HG03439 (cell line): ENCODE measurements at regions not wholly inside any gene's neighbourhood (a gene's known extent, or its start where the extent isn't known, plus 50 kb on each side); places are given as distances from the start of the nearest gene placed in this dataset.

Experiments used
- ATAC-seq: cut with Tn5 transposase; IDR thresholded peaks from one replicate; pipeline ENCODE4 v1.9.1; 2021; ENCODE audit warnings: mild to moderate bottlenecking, moderate library complexity; ENCODE audit not compliant: unreplicated experiment

DNA sequence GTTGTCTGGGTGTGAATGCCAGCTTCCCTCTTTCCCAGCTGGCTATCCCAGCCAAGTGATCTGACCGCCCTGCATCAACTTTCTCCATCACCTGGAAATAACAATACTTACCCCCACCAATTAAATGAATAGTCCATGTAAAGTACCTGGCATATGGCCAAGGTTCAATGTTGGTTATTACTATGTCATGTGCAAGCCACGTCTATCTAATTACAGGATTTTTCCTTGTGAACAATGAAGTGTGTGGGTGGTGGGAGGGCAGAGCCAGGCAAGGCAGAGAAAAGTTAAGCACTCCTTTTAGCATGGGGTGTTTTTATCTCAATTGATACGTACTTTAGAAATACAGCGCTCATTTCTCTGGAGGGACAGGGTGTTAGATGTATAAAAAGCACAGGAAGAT, 121.1 kb downstream of the NHLRC3 start:
- no peak for ATAC-seq

DNA sequence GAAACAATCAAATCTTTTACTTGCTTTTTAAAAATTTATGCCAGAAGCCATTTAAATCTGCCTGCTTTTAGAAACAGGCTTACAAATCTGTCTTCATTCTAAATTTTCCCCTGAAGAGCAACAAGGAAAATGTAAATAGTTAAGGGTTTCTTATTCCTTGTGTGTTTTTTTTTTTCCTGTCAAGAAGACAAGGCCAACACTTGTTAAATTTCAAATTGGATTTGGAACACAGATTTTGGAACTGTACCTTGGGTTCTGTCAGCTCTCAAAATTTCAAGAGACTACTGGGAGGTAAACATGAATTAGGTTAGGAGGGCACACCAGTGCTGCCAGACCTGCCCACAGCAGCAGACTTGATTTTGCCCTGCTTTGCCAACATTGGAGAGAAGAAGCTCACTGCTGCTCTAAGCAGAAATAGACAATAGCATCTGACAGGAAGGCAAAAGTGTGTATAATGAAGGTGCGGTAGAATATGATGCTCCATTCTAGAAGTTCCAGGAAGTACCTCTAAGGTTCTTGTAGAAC, 121.7 kb downstream of the NHLRC3 start:
- no peak for ATAC-seq

GRCh38 chr13:39167018-39167417, 128.8 kb downstream of the NHLRC3 start:
- no peak for ATAC-seq

DNA sequence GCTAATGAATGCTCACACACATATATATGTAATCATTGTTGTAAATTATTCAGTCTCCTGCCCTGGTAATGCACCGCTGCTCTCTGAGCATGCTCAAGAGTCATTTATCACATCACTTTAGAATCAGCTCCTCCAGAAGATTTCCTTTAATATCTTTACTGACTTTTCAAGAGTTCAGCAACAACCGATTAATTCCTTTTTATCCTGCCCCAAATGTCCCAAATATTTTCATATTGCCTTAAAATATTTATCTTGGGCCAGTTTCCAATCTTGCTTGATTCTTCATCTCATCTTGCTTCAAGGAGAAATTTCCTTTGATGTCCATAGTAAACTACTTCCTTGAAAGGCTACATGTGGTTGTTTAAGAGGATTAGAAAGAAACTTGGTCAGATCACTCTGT, 132.5 kb downstream of the NHLRC3 start:
- ATAC-seq: no peak

DNA sequence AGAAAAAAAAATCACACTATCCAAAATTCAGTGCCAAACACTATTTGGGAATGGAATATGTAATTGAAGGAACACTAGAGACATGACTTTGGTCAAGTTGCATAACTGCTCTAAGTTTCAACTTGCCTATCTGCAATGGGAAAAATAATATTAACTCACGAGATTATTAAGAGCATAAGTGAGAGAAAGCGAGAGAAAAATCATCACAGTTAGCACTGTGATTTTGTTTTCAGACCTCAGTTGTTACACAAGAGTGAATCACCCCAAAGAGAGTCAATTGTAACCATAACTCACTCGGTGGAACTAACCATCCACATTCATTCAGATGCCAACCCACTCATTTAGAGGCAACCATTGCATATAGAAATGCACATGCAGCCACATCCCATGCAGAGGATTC, 147.1 kb downstream of the NHLRC3 start:
- no peak for ATAC-seq

- no peak for ATAC-seq
Observed at GRCh38 chr13:39186205-39186875, 148.1 kb downstream of the NHLRC3 start.

GRCh38 chr13:39189778-39190177, 151.5 kb downstream of the NHLRC3 start:
- ATAC-seq: no peak

DNA sequence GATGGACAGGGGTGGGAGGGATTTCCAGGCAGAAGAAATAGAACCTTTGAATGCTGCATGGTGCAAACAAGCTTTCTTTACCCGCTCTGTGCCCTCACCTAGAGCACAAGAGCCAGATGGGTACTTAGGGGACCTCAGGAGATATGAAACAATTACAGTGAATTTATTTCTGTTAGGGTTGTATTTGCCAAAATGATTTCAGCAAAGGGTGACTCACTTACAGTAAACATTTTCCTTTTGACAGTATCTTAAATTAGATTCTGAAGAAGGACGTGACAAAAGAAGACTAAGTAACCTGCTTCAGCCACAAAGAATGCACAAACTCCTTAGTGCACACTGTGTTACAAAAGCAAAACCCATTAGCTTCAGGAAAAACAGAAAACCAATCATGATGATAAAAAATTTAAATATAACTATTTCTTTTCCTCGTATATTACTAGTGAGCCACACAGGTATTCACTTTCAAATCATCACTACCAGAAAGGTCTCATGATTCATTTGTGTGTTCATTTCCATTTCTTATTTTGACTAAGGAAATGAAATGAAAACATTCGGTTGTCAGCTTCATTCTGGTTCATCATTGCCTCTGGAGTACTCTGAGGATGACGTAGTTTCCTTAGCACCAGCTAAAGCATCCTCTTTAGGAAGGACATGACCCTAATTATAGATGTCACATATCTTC, 158.8 kb downstream of the NHLRC3 start:
- peak; percentile 73 for ATAC-seq

DNA sequence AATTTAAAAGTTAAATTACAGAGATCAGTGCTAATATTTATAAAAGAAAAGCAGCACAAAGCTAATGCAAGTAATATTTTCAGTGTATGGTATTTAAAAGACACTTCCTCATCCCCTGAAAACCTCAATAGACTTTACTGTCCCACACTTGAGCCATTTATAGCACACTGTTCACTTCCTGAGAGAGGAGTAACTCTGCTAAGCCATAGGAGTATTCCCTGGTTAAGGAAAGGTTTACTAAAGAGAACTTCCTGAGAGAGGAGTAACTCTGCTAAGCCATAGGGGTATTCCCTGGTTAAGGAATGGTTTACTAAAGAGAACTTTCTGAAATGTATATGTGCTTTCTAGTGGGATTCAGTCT, 159.4 kb downstream of the NHLRC3 start:
- no peak for ATAC-seq

DNA sequence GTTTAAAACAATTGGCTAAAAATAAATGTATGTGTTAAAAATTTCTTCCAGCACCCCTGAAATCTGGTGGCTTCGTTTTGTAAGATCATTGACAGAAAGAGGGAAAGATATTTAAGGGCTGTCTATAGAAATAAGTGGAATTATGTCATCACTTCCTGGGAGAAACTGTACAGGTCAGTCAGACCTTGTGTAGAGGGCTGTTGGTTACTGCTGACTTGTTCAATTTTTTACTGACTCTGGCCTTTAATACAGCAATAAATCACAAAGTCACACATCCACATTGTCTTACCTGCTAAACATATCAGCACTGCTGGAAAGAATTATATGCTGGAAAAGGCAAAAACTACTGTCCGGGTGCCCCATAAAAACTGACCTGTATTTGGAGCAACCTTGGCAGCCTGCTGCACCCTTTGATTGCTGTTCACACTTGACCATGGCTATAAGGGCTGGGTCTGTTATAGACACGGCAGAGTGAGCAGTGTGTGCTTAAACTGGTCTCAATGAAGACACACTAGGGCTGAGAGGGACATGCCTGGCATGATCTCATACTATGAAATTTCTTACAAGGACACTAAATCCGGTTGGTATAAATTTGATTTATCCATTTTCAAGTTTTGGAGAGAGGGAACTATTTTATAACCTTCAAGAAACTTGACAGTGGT, 162.1 kb downstream of the NHLRC3 start:
- ATAC-seq: no peak

GRCh38 chr13:39201180-39201579, 162.9 kb downstream of the NHLRC3 start:
- ATAC-seq: no peak

GRCh38 chr13:39202746-39203145, 164.5 kb downstream of the NHLRC3 start:
- no peak for ATAC-seq

GRCh38 chr13:39208636-39209035, 170.4 kb downstream of the NHLRC3 start:
- no peak for ATAC-seq

- ATAC-seq: no peak
Observed at GRCh38 chr13:39209731-39210531, 171.7 kb downstream of the NHLRC3 start.

DNA sequence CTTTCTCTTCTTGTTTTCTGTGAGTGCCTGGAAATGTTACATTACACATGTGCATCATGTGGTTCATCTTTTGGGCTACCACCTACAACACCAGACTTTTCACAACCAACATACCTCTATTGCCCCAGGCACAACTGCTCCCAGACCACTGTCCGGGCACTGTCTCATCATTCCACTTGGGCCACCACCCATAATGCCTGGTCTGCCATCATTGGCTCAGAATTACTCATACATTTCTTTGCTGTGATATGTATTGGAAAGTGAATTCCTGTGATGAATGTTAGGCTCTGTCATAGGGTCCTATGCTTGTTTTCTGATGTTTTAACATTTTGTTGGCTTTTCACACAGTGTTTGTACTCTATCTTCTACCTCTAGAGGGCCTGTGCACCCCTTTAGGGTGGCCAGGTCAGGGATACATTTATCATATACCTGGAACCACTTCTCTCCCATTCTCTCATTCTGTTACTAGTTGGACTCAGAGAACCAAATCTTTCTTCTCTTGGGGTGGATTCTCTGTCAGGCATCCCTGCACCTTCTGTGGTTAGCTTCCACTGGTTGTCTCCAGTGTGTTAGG, 172.8 kb downstream of the NHLRC3 start:
- no peak for ATAC-seq

GRCh38 chr13:39215971-39216370, 177.7 kb downstream of the NHLRC3 start:
- no peak for ATAC-seq

DNA sequence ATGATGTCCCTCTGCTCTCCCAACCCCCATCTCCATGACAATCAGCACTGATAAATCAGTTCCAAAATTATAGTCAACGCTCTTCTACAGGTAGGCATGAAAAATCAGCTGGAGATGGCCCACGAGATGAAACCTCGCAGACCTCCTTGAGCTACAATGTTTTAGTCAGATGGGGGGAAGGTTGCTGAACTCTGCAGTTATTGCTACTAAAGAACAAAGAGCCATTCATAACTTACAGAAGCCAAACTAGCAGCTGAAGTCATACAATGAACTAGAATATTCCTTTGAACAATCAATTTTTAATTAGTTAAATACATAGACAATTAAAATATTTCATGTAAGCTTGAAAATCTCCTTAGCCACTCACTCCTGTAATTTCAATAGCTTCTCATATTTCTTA, 179.2 kb downstream of the NHLRC3 start:
- ATAC-seq: no peak

DNA sequence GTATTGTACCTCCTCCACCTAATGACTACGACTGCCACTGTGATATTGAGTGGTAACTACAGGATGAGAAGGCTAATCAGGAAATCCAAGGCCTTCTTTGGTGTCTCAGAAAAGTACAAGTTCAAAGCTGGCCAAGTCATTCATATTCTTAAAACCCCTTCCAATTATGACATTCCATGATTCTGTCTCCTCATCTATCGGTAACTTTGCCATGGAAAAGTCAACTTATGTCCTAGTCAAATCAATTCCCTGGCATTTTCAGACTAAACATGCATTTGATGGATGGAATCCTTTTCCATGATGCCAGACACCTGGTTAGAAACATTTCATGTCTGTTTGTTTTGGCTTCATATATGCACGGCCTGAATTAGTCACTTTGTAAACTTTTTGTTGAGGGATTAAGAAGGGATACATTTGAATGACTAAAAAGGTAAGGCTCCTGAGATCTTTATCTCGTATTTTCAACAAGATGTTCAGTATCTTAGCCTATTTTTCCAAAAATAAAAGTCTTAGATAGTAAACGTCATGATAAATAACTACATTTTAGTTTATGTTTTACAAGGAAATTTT, 186.5 kb downstream of the NHLRC3 start:
- no peak for ATAC-seq

DNA sequence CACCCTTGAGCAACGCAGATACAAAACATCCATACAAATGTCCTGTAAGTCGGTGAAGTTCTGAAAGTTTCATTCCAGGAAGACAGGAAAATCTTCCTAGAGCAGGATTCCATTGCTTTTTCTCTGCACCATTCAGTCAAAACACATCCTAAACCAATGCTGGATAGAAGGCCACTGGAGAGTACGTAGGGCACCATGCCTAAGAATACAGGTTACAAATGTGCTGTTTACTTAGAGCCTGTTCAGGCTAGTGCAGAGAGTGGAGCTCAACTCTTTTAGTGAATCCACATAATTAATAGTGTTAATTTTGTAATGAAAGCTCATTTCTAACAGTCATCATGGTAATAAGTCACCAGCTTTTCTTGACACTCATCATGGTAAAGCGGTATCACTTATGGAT, 187.6 kb downstream of the NHLRC3 start:
- no peak for ATAC-seq

GRCh38 chr13:39226359-39226758, 188.1 kb downstream of the NHLRC3 start:
- ATAC-seq: no peak
